Urothelium cell line (cell line): ENCODE measurements at regions not wholly inside any gene's neighbourhood (a gene's known extent, or its start where the extent isn't known, plus 50 kb on each side); places are given as distances from the start of the nearest gene placed in this dataset.
"Not testable (repeated sequence)": the region's sequence is repeated elsewhere in the genome, so short reads cannot be mapped to it uniquely, and the experiment has no call there.

Experiments
- DNase-seq: peaks from one replicate; pipeline ENCODE4 v3.0.0; 2011; ENCODE audit warnings: low spot score, mixed read lengths
- FAIRE-seq: peaks from 2 replicates; lab custom pipeline; 2011; peaks lifted over from hg19 to GRCh38; lab: Jason Lieb, UNC

GRCh38 chr11:42901084-42901483 lies 410.7 kb upstream of the API5 start:
- DNase-seq (no peak), FAIRE-seq (no peak)

GRCh38 chr11:42906226-42906625 lies 405.6 kb upstream of the API5 start:
- no peak for DNase-seq
- FAIRE-seq: no peak

DNA sequence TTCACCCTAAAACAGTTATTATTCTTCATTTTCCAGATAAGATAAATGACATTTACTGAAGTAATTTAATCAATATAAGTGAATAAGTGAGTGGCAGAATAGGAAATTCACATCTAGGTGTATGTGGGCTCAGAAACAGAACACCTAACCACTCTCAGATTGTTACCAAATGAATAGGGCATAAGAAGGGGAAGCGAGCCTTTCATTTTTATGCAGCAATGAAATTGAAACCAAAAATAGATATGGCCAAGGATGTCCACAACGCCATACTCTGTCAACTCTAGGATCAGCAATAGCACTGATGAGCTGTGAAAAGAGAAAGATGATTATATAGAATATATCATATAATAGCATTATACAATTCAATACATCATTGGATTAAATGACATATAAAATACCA lies 398.1 kb upstream of the API5 start:
- no peak for DNase-seq
- FAIRE-seq: no peak

DNA sequence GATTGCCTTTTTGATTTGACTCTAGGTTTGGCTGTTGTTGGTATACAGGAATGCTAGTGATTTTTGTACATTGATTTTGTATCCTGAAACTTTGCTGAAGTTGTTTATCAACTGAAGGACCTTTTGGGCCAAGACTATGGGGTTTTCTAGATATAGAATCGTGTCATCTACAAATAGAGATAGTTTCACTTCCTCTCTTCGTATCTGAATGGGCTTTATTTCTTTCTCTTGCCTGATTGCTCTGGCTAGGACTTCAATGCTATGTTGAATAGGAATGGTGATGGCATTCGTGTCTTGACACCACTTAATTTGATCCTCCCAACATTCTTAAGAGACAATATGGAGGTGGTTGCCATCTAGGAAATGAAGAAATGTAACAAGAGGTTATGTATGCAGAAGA lies 388.1 kb upstream of the API5 start:
- FAIRE-seq (no peak), DNase-seq (no peak)

DNA sequence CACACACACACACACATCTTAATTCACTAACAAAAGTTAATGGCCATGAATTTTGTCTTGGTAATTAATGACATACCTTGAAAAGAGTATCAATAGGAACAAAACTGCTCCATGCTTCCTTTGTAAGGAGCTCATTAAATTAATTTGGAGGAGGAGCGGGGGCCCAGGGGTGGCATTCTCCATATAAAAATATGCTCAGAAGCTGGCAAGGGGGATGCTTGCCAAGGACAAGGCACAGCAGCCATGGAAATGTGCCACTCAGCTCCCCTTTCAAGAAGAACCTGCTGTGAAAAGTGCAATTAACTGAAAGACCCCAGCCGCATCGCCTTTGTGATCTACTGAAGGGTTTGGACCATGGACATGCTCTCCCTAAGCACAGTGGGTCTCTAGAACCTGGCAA lies 385.9 kb upstream of the API5 start:
- DNase-seq (no peak), FAIRE-seq (no peak)

DNA sequence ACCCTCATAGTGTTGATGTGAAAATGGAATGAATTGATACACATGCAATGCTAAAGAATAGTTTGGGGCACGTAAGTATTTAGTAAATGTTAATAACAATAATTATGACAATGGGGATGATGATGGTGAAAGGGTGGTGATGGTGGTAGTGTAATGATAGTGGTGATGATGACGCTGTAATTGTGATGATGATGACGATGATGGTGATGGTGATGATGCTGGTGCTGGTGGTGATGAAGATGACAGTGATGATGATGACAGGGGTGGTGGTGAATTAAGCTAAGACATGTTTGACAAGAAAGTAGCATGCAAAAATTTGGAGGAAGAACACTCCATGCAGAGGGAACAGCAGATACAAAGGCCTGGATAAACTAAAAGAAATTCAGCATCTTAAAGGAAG lies 364.4 kb upstream of the API5 start:
- DNase-seq (no peak), FAIRE-seq (no peak)

DNA sequence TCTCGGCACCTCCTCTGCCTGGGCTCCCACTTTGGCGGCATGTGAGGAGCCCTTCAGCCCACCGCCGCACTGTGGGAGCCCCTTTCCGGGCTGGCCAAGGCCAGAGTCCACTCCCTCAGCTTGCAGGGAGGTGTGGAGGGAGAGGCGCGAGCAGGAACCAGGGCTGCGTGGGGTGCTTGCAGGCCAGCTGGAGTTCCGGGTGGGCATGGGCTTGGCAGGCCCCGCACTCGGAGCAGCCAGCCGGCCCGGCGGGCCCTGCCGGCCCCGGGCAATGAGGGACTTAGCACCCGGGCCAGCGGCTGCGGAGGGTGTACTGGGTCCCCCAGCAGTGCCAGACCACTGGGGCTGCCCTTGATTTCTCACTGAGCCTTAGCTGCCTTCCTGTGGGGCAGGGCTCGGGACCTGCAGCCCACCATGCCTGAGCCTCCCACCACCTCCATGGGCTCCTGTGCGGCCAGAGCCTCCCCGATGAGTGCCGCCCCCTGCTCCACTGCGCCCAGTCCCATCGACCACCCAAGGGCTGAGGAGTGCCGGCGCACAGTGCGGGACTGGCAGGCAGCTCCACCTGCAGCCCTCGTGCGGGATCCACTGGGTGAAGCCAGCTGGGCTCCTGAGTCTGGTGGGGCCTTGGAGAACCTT lies 361.9 kb upstream of the API5 start:
- not testable (repeated sequence) for FAIRE-seq, DNase-seq

GRCh38 chr11:42951266-42951665 lies 360.5 kb upstream of the API5 start:
- DNase-seq (no peak), FAIRE-seq (no peak)

GRCh38 chr11:42957831-42958230 lies 354.0 kb upstream of the API5 start:
- FAIRE-seq: no peak

GRCh38 chr11:42958635-42959034 lies 353.2 kb upstream of the API5 start:
- FAIRE-seq: no peak

More at GRCh38 chr11:42957831-42958230, 354.0 kb upstream of the API5 start:
- DNase-seq: no peak

GRCh38 chr11:42960521-42961088 lies 351.2 kb upstream of the API5 start:
- DNase-seq (no peak), FAIRE-seq (no peak)

More at GRCh38 chr11:42958635-42959034, 353.2 kb upstream of the API5 start:
- DNase-seq: no peak

GRCh38 chr11:42967653-42968052 lies 344.1 kb upstream of the API5 start:
- FAIRE-seq: no peak

DNA sequence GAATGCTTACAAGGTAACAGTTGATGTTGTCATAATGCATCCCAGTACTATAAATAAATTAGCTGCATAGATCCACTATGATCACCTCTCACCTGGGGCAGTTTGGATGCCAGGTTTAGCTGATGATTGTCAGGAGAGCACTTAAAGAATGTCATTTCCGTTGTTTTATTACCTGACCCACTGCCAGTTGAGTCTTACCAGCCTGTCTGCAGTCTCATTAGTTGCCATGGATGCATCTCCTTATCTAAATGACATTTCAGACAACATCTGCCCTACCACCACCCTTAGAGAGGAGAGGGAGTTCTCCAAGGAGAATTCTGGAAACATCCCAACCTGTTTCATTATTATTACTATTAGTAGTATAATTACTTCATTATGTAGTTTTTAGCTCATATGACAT lies 339.1 kb upstream of the API5 start:
- DNase-seq (no peak), FAIRE-seq (no peak)

More at GRCh38 chr11:42967653-42968052, 344.1 kb upstream of the API5 start:
- DNase-seq: no peak

GRCh38 chr11:42974510-42975179 lies 337.2 kb upstream of the API5 start:
- FAIRE-seq (no peak), DNase-seq (no peak)

DNA sequence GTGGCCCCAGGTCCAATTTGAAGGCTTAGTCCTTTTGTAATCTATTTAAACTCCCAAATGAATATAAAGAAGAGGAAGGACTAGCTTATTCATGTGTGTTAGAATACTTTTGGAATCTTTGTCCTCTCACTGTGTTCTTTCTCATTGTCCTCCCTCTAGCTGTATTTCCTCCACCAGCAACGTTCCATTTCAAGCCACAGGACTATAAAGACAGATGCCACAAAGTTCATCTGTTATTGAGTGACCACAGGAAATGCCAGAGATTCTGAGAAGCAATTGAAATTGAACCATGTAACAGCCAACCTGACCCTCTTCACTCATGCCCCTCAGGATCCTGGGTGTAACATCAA lies 336.6 kb upstream of the API5 start:
- FAIRE-seq (no peak), DNase-seq (no peak)

DNA sequence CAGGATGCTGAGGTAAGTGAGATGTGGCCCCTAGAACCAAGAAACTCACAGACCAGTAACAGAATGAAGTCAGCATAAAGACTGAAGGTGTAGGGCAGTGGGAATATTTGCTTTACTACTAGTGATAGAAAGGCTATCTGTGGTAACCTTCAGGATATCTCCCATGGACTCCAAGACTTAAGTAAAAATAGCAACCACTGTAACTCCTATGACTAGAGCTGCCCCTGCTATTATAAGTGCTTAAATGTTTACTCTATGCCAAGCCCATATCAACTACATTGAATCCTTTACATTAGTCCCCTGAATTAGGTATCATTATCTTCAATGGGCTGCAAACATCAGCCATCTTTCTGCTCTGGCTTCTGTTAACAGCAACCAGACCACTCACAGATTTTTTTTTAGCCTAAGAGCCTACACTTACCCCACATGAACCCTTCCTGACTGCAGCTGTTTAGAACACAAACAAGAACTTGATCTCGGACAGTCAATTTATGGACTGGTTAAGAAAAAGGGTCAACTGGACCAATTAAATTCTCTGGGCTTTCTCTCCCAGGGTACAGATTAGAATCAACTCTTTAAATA lies 335.1 kb upstream of the API5 start:
- no peak for FAIRE-seq

DNA sequence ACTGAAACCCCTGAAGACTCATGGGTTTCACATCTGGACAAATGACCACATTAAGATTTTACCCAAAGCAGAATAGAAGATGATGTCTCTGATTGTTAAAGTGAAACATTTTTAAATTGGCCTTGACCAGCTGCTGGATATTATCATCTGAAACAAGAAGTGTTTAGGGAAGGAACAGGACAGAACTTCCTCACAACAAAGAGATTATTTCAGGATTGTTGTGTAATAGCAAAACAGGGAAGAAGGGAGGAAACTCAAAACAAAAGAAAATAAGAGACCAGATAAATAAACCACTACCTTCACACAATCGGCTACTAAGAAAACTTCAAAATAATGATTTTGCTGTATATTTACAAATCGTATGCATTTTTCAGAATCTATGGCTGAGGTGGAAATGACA lies 319.2 kb upstream of the API5 start:
- DNase-seq: no peak
- FAIRE-seq: no peak

More for the DNA sequence above, 335.1 kb upstream of the API5 start:
- no peak for DNase-seq

DNA sequence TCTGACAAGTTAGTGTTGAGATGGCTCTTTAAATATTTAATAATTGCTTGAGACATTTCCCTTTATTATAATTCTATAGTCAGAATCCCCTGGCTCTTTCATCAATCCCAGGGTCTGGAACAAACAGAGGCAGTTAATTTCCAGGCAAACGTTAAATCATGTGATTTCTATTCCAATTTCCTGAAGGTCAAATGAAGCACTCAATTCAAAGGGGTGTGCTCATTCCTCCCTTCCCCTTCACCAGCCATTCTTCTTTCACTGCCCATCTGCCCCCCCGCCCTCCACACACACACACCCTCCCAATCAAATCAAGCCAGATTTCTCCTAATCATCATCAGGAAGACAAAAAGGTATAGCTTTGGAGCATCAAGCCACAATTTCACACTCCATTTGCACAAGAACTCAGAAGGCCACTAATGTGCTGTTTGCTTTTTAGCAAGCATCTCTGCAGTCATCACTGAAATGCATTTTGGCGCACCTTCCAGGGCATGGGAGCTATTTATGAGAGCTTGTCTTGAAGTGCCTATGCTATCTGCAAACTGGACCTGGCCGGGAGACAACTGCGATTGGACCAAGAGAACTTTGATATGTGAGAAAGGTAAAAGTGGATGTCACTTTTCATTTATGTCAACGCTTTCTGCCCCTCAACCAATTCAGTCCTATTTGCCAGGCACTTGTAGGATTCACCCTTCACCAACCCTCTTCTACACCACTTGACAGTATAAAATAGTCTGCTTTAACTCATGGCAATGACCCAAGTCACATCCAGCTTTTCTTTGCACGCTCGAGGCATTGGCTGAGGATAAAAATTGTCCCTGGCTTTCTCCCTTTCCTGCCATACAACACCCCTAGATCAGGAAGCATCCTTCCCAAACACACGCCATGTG lies 315.1 kb upstream of the API5 start:
- FAIRE-seq (no peak), DNase-seq (no peak)

DNA sequence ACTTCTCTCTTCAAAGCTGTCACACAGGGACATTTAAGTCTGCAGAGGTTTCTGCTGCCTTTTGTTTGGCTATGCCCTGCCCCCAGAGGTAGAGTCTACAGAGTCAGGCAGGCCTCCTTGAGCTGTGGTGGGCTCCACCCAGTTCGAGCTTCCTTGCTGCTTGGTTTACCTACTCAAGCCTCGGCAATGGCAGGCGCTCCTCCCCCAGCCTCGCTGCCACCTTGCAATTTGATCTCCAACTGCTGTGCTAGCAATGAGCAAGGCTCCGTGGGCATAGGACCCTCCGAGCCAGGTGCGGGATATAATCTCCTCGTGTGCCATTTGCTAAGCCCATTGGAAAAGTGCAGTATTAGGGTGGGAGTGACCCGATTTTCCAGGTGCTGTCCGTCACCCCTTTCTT lies 306.9 kb upstream of the API5 start:
- not testable (repeated sequence) for FAIRE-seq, DNase-seq

DNA sequence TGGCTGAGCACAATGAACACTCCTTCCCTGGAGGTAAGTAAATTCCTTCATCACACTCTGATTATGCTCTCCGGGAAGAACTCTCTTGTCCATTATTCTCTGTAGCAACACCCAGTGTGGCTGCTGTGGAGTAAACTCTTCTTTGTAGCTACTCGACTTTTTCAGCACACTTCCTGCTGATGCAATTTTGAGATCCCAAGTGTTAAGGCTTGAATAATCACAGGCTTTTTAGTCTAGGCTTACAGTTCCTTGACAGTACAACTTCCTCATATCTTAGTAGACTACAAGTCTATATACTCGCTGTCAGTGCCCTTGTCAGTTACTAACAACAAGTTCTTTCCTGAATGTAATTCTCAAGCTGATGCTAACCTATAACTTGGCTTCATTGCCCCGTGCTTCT lies 301.8 kb upstream of the API5 start:
- no peak for FAIRE-seq
- DNase-seq: no peak

- FAIRE-seq (no peak), DNase-seq (no peak)
These were observed 299.2 kb upstream of the API5 start for GRCh38 chr11:43012606-43013005.
